Keratinocyte (primary cell): ENCODE measurements at regions not wholly inside any gene's neighbourhood (a gene's known extent, or its start where the extent isn't known, plus 50 kb on each side); places are given as distances from the start of the nearest gene placed in this dataset.

Source experiments
- DNase-seq: peaks from one replicate; pipeline ENCODE4 v3.0.0-alpha.2; 2011; ENCODE audit warnings: low read depth, missing footprints, low spot score
- FAIRE-seq: peaks from 2 replicates; lab custom pipeline; 2011; peaks lifted over from hg19 to GRCh38; lab: Jason Lieb, UNC
- H2AFZ ChIP-seq: 2 replicates; pipeline ENCODE4 v1.6.0; 2012; ENCODE audit warnings: low read length, control low read depth, inconsistent platforms; ENCODE audit not compliant: control insufficient read depth
- H3K27ac ChIP-seq: 2 replicates; pipeline ENCODE4 v1.5.1; 2011; ENCODE audit warnings: low read length; ENCODE audit not compliant: control insufficient read depth, insufficient read depth
- H3K27me3 ChIP-seq: 3 replicates; pipeline ENCODE4 v1.6.0; 2011; ENCODE audit warnings: low read length; ENCODE audit not compliant: control insufficient read depth, insufficient read depth; ENCODE audit errors: extremely low read depth
- H3K36me3 ChIP-seq, 2 experiments: 2 replicates in 1 of 2; 3 replicates in 1 of 2; pipeline ENCODE4 v1.5.1; 2011; ENCODE audit warnings: low read length in 2 of 2, mild to moderate bottlenecking in 1 of 2; ENCODE audit not compliant: control insufficient read depth in 2 of 2, insufficient read depth in 2 of 2; ENCODE audit errors: extremely low read depth in 1 of 2
- H3K4me1 ChIP-seq: 3 replicates; pipeline ENCODE4 v1.5.1; 2011; ENCODE audit warnings: low read length; ENCODE audit not compliant: control insufficient read depth, insufficient read depth; ENCODE audit errors: extremely low read depth
- H3K4me2 ChIP-seq: 3 replicates; pipeline ENCODE4 v1.6.0; 2011; ENCODE audit warnings: low read depth, low read length; ENCODE audit not compliant: control insufficient read depth, insufficient read depth; ENCODE audit errors: extremely low read depth
- H3K4me3 ChIP-seq, 3 experiments: fragments of 200-600 bp in 1 of 3; sonication (generic) in 1 of 3; 2 replicates in 2 of 3; 3 replicates in 1 of 3; pipeline ENCODE4 v1.5.1; 2011 to 2016; ENCODE audit warnings: low read length in 3 of 3, mild to moderate bottlenecking in 3 of 3, control low read depth in 2 of 3, inconsistent platforms in 1 of 3, low read depth in 1 of 3, mixed read lengths in 1 of 3, mixed run types in 1 of 3, moderate library complexity in 1 of 3; ENCODE audit not compliant: control insufficient read depth in 2 of 3, insufficient read depth in 2 of 3; ENCODE audit errors: extremely low read depth in 1 of 3
- H3K79me2 ChIP-seq: 2 replicates; pipeline ENCODE4 v1.6.0; 2012; ENCODE audit warnings: low read length; ENCODE audit not compliant: control insufficient read depth, insufficient read depth
- H3K9ac ChIP-seq: 3 replicates; pipeline ENCODE4 v1.6.0; 2011; ENCODE audit warnings: low read length; ENCODE audit not compliant: control insufficient read depth, insufficient read depth; ENCODE audit errors: extremely low read depth
- H3K9me1 ChIP-seq: 3 replicates; pipeline ENCODE4 v1.6.0; 2011; ENCODE audit warnings: low read length; ENCODE audit not compliant: control insufficient read depth, insufficient read depth; ENCODE audit errors: extremely low read depth
- H3K9me3 ChIP-seq: 2 replicates; pipeline ENCODE4 v1.5.1; 2012; ENCODE audit warnings: low read depth, low read length; ENCODE audit not compliant: control insufficient read depth
- H4K20me1 ChIP-seq: 3 replicates; pipeline ENCODE4 v1.6.0; 2011; ENCODE audit warnings: low read length; ENCODE audit not compliant: control insufficient read depth, insufficient read depth; ENCODE audit errors: extremely low read depth
- CTCF ChIP-seq, 3 experiments: IDR thresholded peaks in 1 of 3; conservative IDR thresholded peaks in 1 of 3; optimal IDR thresholded peaks in 1 of 3; 2 replicates in 2 of 3; 3 replicates in 1 of 3; pipeline versions ENCODE3 to v1.5.1; 2011; ENCODE audit warnings: low read length in 3 of 3, mild to moderate bottlenecking in 3 of 3, moderate library complexity in 2 of 3, control low read depth in 1 of 3, inconsistent platforms in 1 of 3; ENCODE audit not compliant: insufficient read depth in 2 of 3; ENCODE audit errors: extremely low read depth in 1 of 3
- EZH2 ChIP-seq: IDR thresholded peaks from one replicate; pipeline ENCODE4 v1.6.1; 2012; ENCODE audit warnings: inconsistent platforms, mild to moderate bottlenecking, low read length, moderate library complexity
- dilution Hi-C: fragments of 300-500 bp; cut with MboI; formaldehyde crosslinking; loops from one replicate; pipeline ENCODE4 v1.7.0; 2020; ENCODE audit warnings: low sequenced_read_pairs; ENCODE audit not compliant: extremely low pct_ligation_motif_present

DNA sequence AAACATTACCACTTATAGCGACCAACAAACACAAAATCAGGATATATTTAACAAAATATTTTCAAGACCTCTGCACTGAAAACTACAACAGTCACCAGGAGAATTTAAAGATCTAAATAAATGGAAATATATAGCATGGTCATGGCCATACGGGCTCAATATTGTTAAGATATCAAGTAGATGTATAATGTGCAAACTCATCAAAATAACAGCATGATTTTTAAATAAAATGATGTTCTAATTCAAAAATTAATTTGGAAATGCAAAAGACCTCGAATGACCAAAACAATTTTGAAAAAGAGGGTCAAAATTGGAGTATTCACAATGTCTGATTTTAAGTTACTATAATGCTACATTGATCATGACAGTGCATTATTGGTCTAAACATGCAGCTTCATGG lies 159.1 kb upstream of the NDN start:
- H3K27ac ChIP-seq: no peak overlapping the region
- no peaks in the 10 kb centered on the region for H3K36me3 ChIP-seq
- no peak for FAIRE-seq
- dilution Hi-C loops: no loop called here
- no peaks in the 10 kb centered on the region for H3K4me1 ChIP-seq
- H3K9me3 ChIP-seq: peaks cover 2% of the 10 kb centered on the region
- no peaks in the 10 kb centered on the region for H4K20me1 ChIP-seq
- H3K9me1 ChIP-seq: no peaks in the 10 kb centered on the region
- no peak overlapping the region for H3K9ac ChIP-seq
- H3K4me3 ChIP-seq: no peak overlapping the region
- TF ChIP-seq CTCF (optimal IDR thresholded peaks at IDR 0.05 in 1 of 3, IDR thresholded peaks at IDR 0.05 in 1 of 3, conservative IDR thresholded peaks at IDR 0.05 in 1 of 3; ENCODE audit: extremely low read depth in 1 of 3, insufficient read depth in 2 of 3, low read length in 3 of 3): no peak
- no peak for TF ChIP-seq EZH2
- H3K27me3 ChIP-seq: no peaks in the 10 kb centered on the region
- no peak for DNase-seq
- H3K79me2 ChIP-seq: no peaks in the 10 kb centered on the region
- no peak overlapping the region for H2AFZ ChIP-seq
- no peak overlapping the region for H3K4me2 ChIP-seq

- H3K79me2 ChIP-seq: no peaks in the 10 kb centered on the region
- DNase-seq (no peak), FAIRE-seq (no peak)
- H3K36me3 ChIP-seq: no peaks in the 10 kb centered on the region
- H4K20me1 ChIP-seq: no peaks in the 10 kb centered on the region
- H3K27ac ChIP-seq: no peak overlapping the region
- H3K4me1 ChIP-seq: no peaks in the 10 kb centered on the region
- H3K9ac ChIP-seq: no peak overlapping the region
- H3K9me3 ChIP-seq: peaks cover 2% of the 10 kb centered on the region
- dilution Hi-C loops: no loop called here
- H3K4me3 ChIP-seq: no peak overlapping the region
- no peak overlapping the region for H2AFZ ChIP-seq
- H3K27me3 ChIP-seq: no peaks in the 10 kb centered on the region
- TF ChIP-seq CTCF (optimal IDR thresholded peaks at IDR 0.05 in 1 of 3, IDR thresholded peaks at IDR 0.05 in 1 of 3, conservative IDR thresholded peaks at IDR 0.05 in 1 of 3; ENCODE audit: extremely low read depth in 1 of 3, insufficient read depth in 2 of 3, low read length in 3 of 3): no peak
- TF ChIP-seq EZH2: no peak
- no peaks in the 10 kb centered on the region for H3K9me1 ChIP-seq
- H3K4me2 ChIP-seq: no peak overlapping the region
Observed at GRCh38 chr15:23850666-23851065, 163.6 kb upstream of the NDN start.
